HCT116 (cell line): ENCODE measurements at regions not wholly inside any gene's neighbourhood (a gene's known extent, or its start where the extent isn't known, plus 50 kb on each side); places are given as distances from the start of the nearest gene placed in this dataset.

Experiments used
- ATAC-seq: fragments of 200-7000 bp; cut with Tn5 transposase; 2 replicates; pipeline ENCODE4 v1.9.1; 2020; ENCODE audit warnings: mild to moderate bottlenecking, moderate library complexity
- BruUV-seq: library from RNA; stranded (reverse); fragments of 400-500 nt; replicated peaks from 2 replicates; lab custom pipeline; 2021; lab: Mats Ljungman, UMichigan
- CTCF ChIA-PET: fragments of 300-600 bp; sonication (Branson Sonifier 250); formaldehyde crosslinking; loops from one replicate; lab custom pipeline; 2021; ENCODE audit warnings: antibody characterized with exemption; lab: Charles Lee
- POLR2A ChIA-PET: fragments of 300-600, 350-600 bp; sonication (Branson Sonifier 250); formaldehyde crosslinking; loops from one replicate; lab custom pipeline; 2021; ENCODE audit warnings: antibody characterized with exemption; lab: Charles Lee
- RAD21 ChIA-PET, 2 experiments: fragments of 300-600 bp; sonication (Branson Sonifier 250); formaldehyde crosslinking; loops; one replicate each; lab custom pipeline; 2023; ENCODE audit warnings: low total read pairs in 2 of 2; ENCODE audit not compliant: uncharacterized antibody in 2 of 2, unreplicated experiment in 2 of 2, low non-redundant PET in 1 of 2; lab: Charles Lee
- DNase-seq: peaks from one replicate; pipeline ENCODE4 v3.0.0-alpha.2; 2010; ENCODE audit warnings: low read depth, low spot score
- H2AFZ ChIP-seq: fragments of 200-600 bp; shearing (Covaris generic), sonication (generic); 2 replicates; pipeline ENCODE4 v1.6.1; 2017; ENCODE audit warnings: low read depth, mixed run types, mixed read lengths, antibody characterized with exemption, low read length; ENCODE audit not compliant: poor library complexity, severe bottlenecking
- H3K27ac ChIP-seq: 2 replicates; pipeline ENCODE4 v1.5.1; 2012; ENCODE audit warnings: low read depth, low read length
- H3K27me3 ChIP-seq: fragments of 200-600 bp; sonication (generic); 2 replicates; pipeline ENCODE4 v1.6.1; 2016; ENCODE audit warnings: mixed run types, low read length, mixed read lengths; ENCODE audit not compliant: insufficient read depth
- H3K36me3 ChIP-seq, 2 experiments: fragments of 200-500 bp in 1 of 2; fragments of 200-600 bp in 1 of 2; sonication (Bioruptor generic) in 1 of 2; sonication (generic) in 1 of 2; 2 replicates each; pipeline versions ENCODE4 v1.5.1 to v1.6.1; 2014 to 2016; ENCODE audit warnings: low read length in 2 of 2, inconsistent platforms in 1 of 2, mixed read lengths in 1 of 2, mixed run types in 1 of 2; ENCODE audit not compliant: insufficient read depth in 2 of 2, control insufficient read depth in 1 of 2
- H3K4me1 ChIP-seq, 2 experiments: fragments of 200-600 bp in 1 of 2; sonication (generic) in 1 of 2; 2 replicates each; pipeline versions ENCODE4 v1.5.1 to v1.6.1; 2012 to 2017; ENCODE audit warnings: low read length in 2 of 2, inconsistent platforms in 1 of 2, mild to moderate bottlenecking in 1 of 2, mixed read lengths in 1 of 2, mixed run types in 1 of 2, moderate library complexity in 1 of 2; ENCODE audit not compliant: insufficient read depth in 2 of 2, control insufficient read depth in 1 of 2
- H3K4me2 ChIP-seq: fragments of 200-600 bp; sonication (generic); 2 replicates; pipeline ENCODE4 v1.6.1; 2017; ENCODE audit warnings: mixed run types, low read length, mixed read lengths
- H3K4me3 ChIP-seq, 2 experiments: fragments of 200-600 bp in 1 of 2; sonication (generic) in 1 of 2; replicated peaks in 1 of 2; 2 replicates each; pipeline ENCODE4 v1.5.1; 2011 to 2016; ENCODE audit warnings: low read length in 2 of 2, control low read depth in 1 of 2, low read depth in 1 of 2, mild to moderate bottlenecking in 1 of 2, mixed read lengths in 1 of 2, mixed run types in 1 of 2
- H3K79me2 ChIP-seq: fragments of 200-600 bp; sonication (generic); 2 replicates; pipeline ENCODE4 v1.6.1; 2017; ENCODE audit warnings: mild to moderate bottlenecking, mixed run types, low read length, moderate library complexity, mixed read lengths; ENCODE audit not compliant: insufficient read depth
- H3K9ac ChIP-seq: fragments of 200-600 bp; sonication (generic); 2 replicates; pipeline ENCODE4 v1.6.1; 2016; ENCODE audit warnings: low read length, mixed read lengths
- H3K9me2 ChIP-seq: fragments of 200-600 bp; sonication (generic), shearing (Covaris generic); 2 replicates; pipeline ENCODE4 v1.6.1; 2017; ENCODE audit warnings: mixed run types, mild to moderate bottlenecking, moderate library complexity; ENCODE audit not compliant: insufficient read depth
- H3K9me3 ChIP-seq, 2 experiments: fragments of 200-500 bp in 1 of 2; fragments of 200-600 bp in 1 of 2; sonication (Bioruptor generic) in 1 of 2; sonication (generic) in 1 of 2; 2 replicates each; pipeline ENCODE4 v1.6.1; 2014 to 2017; ENCODE audit warnings: low read length in 2 of 2, mixed read lengths in 2 of 2, inconsistent platforms in 1 of 2, low read depth in 1 of 2, mild to moderate bottlenecking in 1 of 2, mixed run types in 1 of 2, moderate library complexity in 1 of 2; ENCODE audit not compliant: control insufficient read depth in 1 of 2, insufficient read depth in 1 of 2
- H4K20me1 ChIP-seq: fragments of 200-600 bp; sonication (generic), shearing (Covaris generic); 2 replicates; pipeline ENCODE4 v1.6.1; 2017; ENCODE audit warnings: mixed run types, mild to moderate bottlenecking, moderate library complexity; ENCODE audit not compliant: insufficient read depth
- CTCF ChIP-seq, 3 experiments: fragments of 200-600 bp in 1 of 3; sonication (generic) in 1 of 3; IDR thresholded peaks in 2 of 3; conservative IDR thresholded peaks in 1 of 3; 2 replicates each; pipeline ENCODE4 v1.5.1; 2012 to 2017; ENCODE audit warnings: low read depth in 2 of 3, low read length in 2 of 3, antibody characterized with exemption in 1 of 3, borderline replicate concordance in 1 of 3, control low read depth in 1 of 3, mild to moderate bottlenecking in 1 of 3, mixed read lengths in 1 of 3, mixed run types in 1 of 3, moderate library complexity in 1 of 3; ENCODE audit not compliant: insufficient read depth in 1 of 3
- EZH2phosphoT487 ChIP-seq: fragments of 200-600 bp; IDR thresholded peaks from 2 replicates; pipeline ENCODE4 v1.6.1; 2018; ENCODE audit warnings: antibody characterized with exemption, borderline replicate concordance
- JUND ChIP-seq: IDR thresholded peaks from 2 replicates; pipeline ENCODE4 v1.6.1; 2012
- POLR2A ChIP-seq: IDR thresholded peaks from 2 replicates; pipeline ENCODE4 v1.7.0; 2011; ENCODE audit warnings: borderline replicate concordance; ENCODE audit not compliant: insufficient read depth, insufficient read length; ENCODE audit errors: extremely low read depth
- POLR2AphosphoS5 ChIP-seq: IDR thresholded peaks from 2 replicates; pipeline ENCODE4 v1.6.1; 2011; ENCODE audit warnings: mild to moderate bottlenecking, low read depth, low read length, moderate library complexity
- REST ChIP-seq: IDR thresholded peaks from 2 replicates; pipeline ENCODE4 v1.6.1; 2012; ENCODE audit warnings: low read depth
- SRF ChIP-seq: IDR thresholded peaks from 2 replicates; pipeline ENCODE4 v1.6.1; 2012; ENCODE audit warnings: low read depth
- TCF7L2 ChIP-seq: IDR thresholded peaks from 2 replicates; pipeline ENCODE4 v1.7.0; 2011; ENCODE audit warnings: borderline replicate concordance, inconsistent platforms; ENCODE audit not compliant: insufficient read depth, insufficient read length; ENCODE audit errors: extremely low read depth
- intact Hi-C: fragments of 100-400 bp; cut with micrococcal nuclease; formaldehyde crosslinking; loops from 2 replicates; pipeline ENCODE4 v1.10.0; 2022

DNA sequence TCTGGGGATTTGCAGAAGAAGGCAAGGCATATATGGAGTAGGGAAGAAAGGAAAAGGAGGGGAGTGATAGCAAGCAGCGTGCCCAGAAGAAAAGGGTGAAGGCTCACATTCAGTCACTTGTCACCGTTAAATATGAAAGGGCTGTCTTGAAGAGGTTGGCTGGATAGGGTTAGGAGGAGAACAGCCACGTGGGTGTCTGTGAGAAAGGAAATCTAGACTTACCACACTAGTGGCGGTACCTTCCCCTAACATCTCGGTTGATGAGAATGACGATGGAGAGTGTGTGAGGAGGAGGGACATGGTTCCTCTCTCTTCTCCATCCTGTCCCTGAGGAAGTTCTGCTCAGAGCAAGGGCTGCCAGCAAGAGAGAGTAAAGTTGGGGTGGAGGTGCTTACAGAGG, 74.3 kb upstream of the CCN6 start:
- Histone ChIP-seq H3K4me3 (no peak overlapping the region), H3K4me1 (peaks cover 16 to 25% of the 10 kb centered on the region in 2 experiments), H3K9me2 (no peaks in the 10 kb centered on the region), H3K27me3 (no peaks in the 10 kb centered on the region), H3K9me3 (no peaks in the 10 kb centered on the region), H3K36me3 (no peaks in the 10 kb centered on the region), H2AFZ (no peak overlapping the region), H3K9ac (no peak overlapping the region), H3K79me2 (no peaks in the 10 kb centered on the region), H3K27ac (no peak overlapping the region), H3K4me2 (no peak overlapping the region), H4K20me1 (no peaks in the 10 kb centered on the region)
- BruUV-seq: no TSS peak
- ChIA-PET RAD21 (no interaction called here), POLR2A (no interaction called here), CTCF (no interaction called here)
- intact Hi-C loops: no loop called here
- TF ChIP-seq REST (no peak), JUND (no peak), CTCF (IDR thresholded peaks at IDR 0.05 in 2 of 3, conservative IDR thresholded peaks at IDR 0.05 in 1 of 3; ENCODE audit: borderline replicate concordance in 1 of 3, insufficient read depth in 1 of 3, low read depth in 2 of 3, low read length in 2 of 3) (no peak), POLR2A (no peak), TCF7L2 (no peak), SRF (no peak), POLR2AphosphoS5 (no peak), EZH2phosphoT487 (no peak)
- DNase-seq: no peak
- no peak for ATAC-seq
